H9 (cell line): ENCODE measurements at regions not wholly inside any gene's neighbourhood (a gene's known extent, or its start where the extent isn't known, plus 50 kb on each side); places are given as distances from the start of the nearest gene placed in this dataset.

Experiments
- DNase-seq: peaks from one replicate; pipeline ENCODE4 v3.0.0-alpha.2; 2017
- H2AFZ ChIP-seq: one replicate; pipeline ENCODE4 v1.6.1; 2013; ENCODE audit warnings: mild to moderate bottlenecking, low read length, control low read depth, moderate library complexity
- H2AK5ac ChIP-seq: 2 replicates; pipeline ENCODE4 v1.6.1; 2013; ENCODE audit warnings: low read length, control low read depth, mixed read lengths; ENCODE audit not compliant: insufficient read length
- H2BK120ac ChIP-seq: one replicate; pipeline ENCODE4 v1.6.1; 2013; ENCODE audit warnings: low read depth, mild to moderate bottlenecking, low read length, control low read depth, inconsistent platforms; ENCODE audit not compliant: poor library complexity, severe bottlenecking
- H2BK12ac ChIP-seq: 2 replicates; pipeline ENCODE4 v1.6.1; 2013; ENCODE audit warnings: low read length, control low read depth, mixed read lengths, low read depth; ENCODE audit not compliant: insufficient read length
- H2BK15ac ChIP-seq: 2 replicates; pipeline ENCODE4 v1.6.1; 2013; ENCODE audit warnings: low read depth, low read length, control low read depth
- H2BK20ac ChIP-seq: one replicate; pipeline ENCODE4 v1.6.1; 2013; ENCODE audit warnings: low read depth, mild to moderate bottlenecking, low read length, control low read depth, inconsistent platforms; ENCODE audit not compliant: poor library complexity, severe bottlenecking
- H2BK5ac ChIP-seq: 2 replicates; pipeline ENCODE4 v1.6.1; 2013; ENCODE audit warnings: low read length, control low read depth, mixed read lengths; ENCODE audit not compliant: insufficient read length
- H3K14ac ChIP-seq: 2 replicates; pipeline ENCODE4 v1.6.1; 2013; ENCODE audit warnings: low read length, control low read depth; ENCODE audit not compliant: insufficient read depth
- H3K18ac ChIP-seq: 2 replicates; pipeline ENCODE4 v1.6.1; 2013; ENCODE audit warnings: low read depth, mild to moderate bottlenecking, mixed read lengths, low read length, control low read depth; ENCODE audit not compliant: insufficient read length
- H3K23ac ChIP-seq: 2 replicates; pipeline ENCODE4 v1.6.1; 2013; ENCODE audit warnings: low read length, control low read depth, mixed read lengths, low read depth; ENCODE audit not compliant: insufficient read length
- H3K23me2 ChIP-seq: 2 replicates; pipeline ENCODE4 v1.6.1; 2013; ENCODE audit warnings: low read depth, mild to moderate bottlenecking, mixed read lengths, low read length, control low read depth; ENCODE audit not compliant: insufficient read length, poor library complexity, severe bottlenecking
- H3K27ac ChIP-seq: 2 replicates; pipeline ENCODE4 v1.5.1; 2013; ENCODE audit warnings: low read length, control low read depth, mixed read lengths, low read depth; ENCODE audit not compliant: insufficient read length
- H3K27me3 ChIP-seq: 2 replicates; pipeline ENCODE4 v1.6.1; 2013; ENCODE audit warnings: low read length, control low read depth, inconsistent platforms; ENCODE audit not compliant: insufficient read depth
- H3K4ac ChIP-seq: 2 replicates; pipeline ENCODE4 v1.6.1; 2013; ENCODE audit warnings: low read depth, mild to moderate bottlenecking, control low read depth, inconsistent platforms, low read length, moderate library complexity
- H3K4me1 ChIP-seq: 2 replicates; pipeline ENCODE4 v1.6.1; 2013; ENCODE audit warnings: low read length, control low read depth, inconsistent platforms; ENCODE audit not compliant: insufficient read depth
- H3K4me2 ChIP-seq: 2 replicates; pipeline ENCODE4 v1.6.1; 2013; ENCODE audit warnings: low read length, control low read depth, mixed read lengths; ENCODE audit not compliant: insufficient read length, insufficient read depth
- H3K56ac ChIP-seq: 2 replicates; pipeline ENCODE4 v1.6.1; 2013; ENCODE audit warnings: low read depth, mild to moderate bottlenecking, mixed read lengths, low read length, control low read depth; ENCODE audit not compliant: insufficient read length
- H3K79me1 ChIP-seq: 2 replicates; pipeline ENCODE4 v1.6.1; 2013; ENCODE audit warnings: low read depth, mild to moderate bottlenecking, moderate library complexity, low read length, control low read depth, inconsistent platforms; ENCODE audit not compliant: insufficient read depth, poor library complexity, severe bottlenecking
- H3K79me2 ChIP-seq: 2 replicates; pipeline ENCODE4 v1.6.1; 2013; ENCODE audit warnings: low read length, control low read depth, inconsistent platforms; ENCODE audit not compliant: insufficient read depth
- H3K9ac ChIP-seq: 2 replicates; pipeline ENCODE4 v1.6.1; 2013; ENCODE audit warnings: low read length, control low read depth, mixed read lengths; ENCODE audit not compliant: insufficient read length; ENCODE audit errors: extremely low read depth
- H3K9me3 ChIP-seq: one replicate; pipeline ENCODE4 v1.6.1; 2013; ENCODE audit warnings: low read depth, low read length, inconsistent platforms; ENCODE audit not compliant: control insufficient read depth
- H3T11ph ChIP-seq: one replicate; pipeline ENCODE4 v1.6.1; 2013; ENCODE audit warnings: mild to moderate bottlenecking, low read length, control low read depth, inconsistent platforms
- H4K20me1 ChIP-seq: one replicate; pipeline ENCODE4 v1.6.1; 2013; ENCODE audit not compliant: control insufficient read depth, insufficient read length, insufficient read depth
- H4K5ac ChIP-seq: 2 replicates; pipeline ENCODE4 v1.6.1; 2013; ENCODE audit warnings: low read depth, mild to moderate bottlenecking, mixed read lengths, low read length, control low read depth; ENCODE audit not compliant: insufficient read length
- H4K8ac ChIP-seq: replicated peaks from 2 replicates; pipeline ENCODE4 v1.6.1; 2013; ENCODE audit warnings: low read length, control low read depth, mixed read lengths, low read depth; ENCODE audit not compliant: insufficient read length
- H4K91ac ChIP-seq: 2 replicates; pipeline ENCODE4 v1.6.1; 2013; ENCODE audit warnings: low read depth, mild to moderate bottlenecking, moderate library complexity, mixed read lengths, low read length, control low read depth; ENCODE audit not compliant: insufficient read length
- H3K27ac Mint-ChIP-seq, 3 experiments: 2 replicates in 2 of 3; 3 replicates in 1 of 3; pipeline ENCODE4 v1.8.0; 2020 to 2021; ENCODE audit warnings: mixed read lengths in 3 of 3, mild to moderate bottlenecking in 1 of 3, moderate library complexity in 1 of 3
- H3K27me3 Mint-ChIP-seq: 2 replicates; pipeline ENCODE4 v1.8.0; 2021; ENCODE audit warnings: low read depth, mild to moderate bottlenecking, moderate library complexity, mixed read lengths
- H3K36me3 Mint-ChIP-seq, 3 experiments: 2 replicates in 2 of 3; 3 replicates in 1 of 3; pipeline ENCODE4 v1.8.0; 2020 to 2021; ENCODE audit warnings: low read depth in 3 of 3, mixed read lengths in 3 of 3; ENCODE audit not compliant: insufficient read depth in 1 of 3
- H3K4me1 Mint-ChIP-seq, 2 experiments: 2 replicates each; pipeline ENCODE4 v1.8.0; 2020; ENCODE audit warnings: mixed read lengths in 2 of 2
- H3K4me3 Mint-ChIP-seq, 2 experiments: 2 replicates in 1 of 2; 3 replicates in 1 of 2; pipeline ENCODE4 v1.8.0; 2020 to 2021; ENCODE audit warnings: mild to moderate bottlenecking in 2 of 2, mixed read lengths in 2 of 2, moderate library complexity in 1 of 2
- H3K9me3 Mint-ChIP-seq, 2 experiments: 2 replicates in 1 of 2; 3 replicates in 1 of 2; pipeline ENCODE4 v1.8.0; 2020; ENCODE audit warnings: mild to moderate bottlenecking in 2 of 2, mixed read lengths in 2 of 2, moderate library complexity in 1 of 2
- CTCF ChIP-seq: fragments of 200-600 bp; sonication (generic); conservative IDR thresholded peaks from 3 replicates; pipeline ENCODE4 v1.8.0; 2021; ENCODE audit warnings: antibody characterized with exemption, mild to moderate bottlenecking
- WGBS: extraction: QIAGEN DNeasy Blood & Tissue Kit; methylation state at CpG from one replicate; pipeline ENCODE4 v1.1.7; 2013; ENCODE audit warnings: missing lambda C conversion rate, low lambda C conversion rate, mixed read lengths; ENCODE audit not compliant: insufficient read length; ENCODE audit errors: extremely low coverage; 5-methylcytosine and 5-hydroxymethylcytosine counted together

GRCh38 chrX:3514996-3515395, 168.5 kb upstream of the MXRA5 start:
- Histone ChIP-seq H2BK5ac (no peak overlapping the region), H3K9me3 (no peaks in the 10 kb centered on the region), H3K4me1 (no peaks in the 10 kb centered on the region), H2BK15ac (no peak overlapping the region), H3T11ph (no peak overlapping the region), H3K9ac (no peak overlapping the region), H3K79me1 (no peaks in the 10 kb centered on the region), H4K91ac (no peak overlapping the region), H2BK20ac (no peak overlapping the region), H3K56ac (no peak overlapping the region), H4K20me1 (no peaks in the 10 kb centered on the region), H3K27me3 (no peaks in the 10 kb centered on the region), H3K27ac (no peak overlapping the region), H3K14ac (no peak overlapping the region), H2BK120ac (no peak overlapping the region), H3K23ac (no peak overlapping the region), H3K4ac (no peak overlapping the region), H4K5ac (no peak overlapping the region), H3K18ac (no peak overlapping the region), H4K8ac (no peak overlapping the region), H3K23me2 (no peaks in the 10 kb centered on the region), H3K79me2 (no peaks in the 10 kb centered on the region), H3K4me2 (no peak overlapping the region), H2BK12ac (no peak overlapping the region), H2AFZ (no peak overlapping the region), H2AK5ac (no peak overlapping the region)
- Mint-ChIP-seq H3K36me3 (no peaks in the 10 kb centered on the region), H3K9me3 (no peaks in the 10 kb centered on the region), H3K4me3 (no peak overlapping the region), H3K4me1 (peaks cover 0 to 2% of the 10 kb centered on the region in 2 experiments; a peak in 2 of 4 replicates), H3K27me3 (peaks cover 1% of the 10 kb centered on the region; the same call in 1 of the 2 replicates), H3K27ac (no peak overlapping the region)
- no CpG with 5 or more reads among the region's 3 CpGs for WGBS
- DNase-seq = no peak
- TF ChIP-seq CTCF = no peak
